H1 (cell line): ENCODE measurements at regions not wholly inside any gene's neighbourhood (a gene's known extent, or its start where the extent isn't known, plus 50 kb on each side); places are given as distances from the start of the nearest gene placed in this dataset.

Experiments used
- CTCF ChIA-PET: fragments of 300-600 bp; sonication (Branson Sonifier 250); formaldehyde crosslinking; loops from one replicate; lab custom pipeline; 2021; ENCODE audit not compliant: partially characterized antibody; lab: Charles Lee
- POLR2A ChIA-PET: fragments of 300-600 bp; sonication (Branson Sonifier 250); formaldehyde crosslinking; loops from one replicate; lab custom pipeline; 2021; ENCODE audit warnings: inconsistent platforms; ENCODE audit not compliant: partially characterized antibody; lab: Charles Lee
- DNase-seq, 2 experiments: peaks; one replicate each; pipeline versions ENCODE4 v3.0.0 to v3.0.0-alpha.2; 2010 to 2022; ENCODE audit warnings: low spot score in 2 of 2, low read depth in 1 of 2, mixed read lengths in 1 of 2
- FAIRE-seq: peaks from 2 replicates; lab custom pipeline; 2011; peaks lifted over from hg19 to GRCh38; lab: Jason Lieb, UNC
- H2AFZ ChIP-seq: 2 replicates; pipeline ENCODE4 v1.8.1; 2012; ENCODE audit warnings: low read length, inconsistent platforms
- H2AK5ac ChIP-seq: 2 replicates; pipeline ENCODE4 v1.6.1; 2013; ENCODE audit warnings: low read depth, low read length
- H2BK120ac ChIP-seq: replicated peaks from 2 replicates; pipeline ENCODE3; 2013; ENCODE audit warnings: low read depth, low read length, inconsistent platforms
- H2BK12ac ChIP-seq: 2 replicates; pipeline ENCODE4 v1.6.1; 2013; ENCODE audit warnings: low read depth, low read length
- H2BK15ac ChIP-seq: 2 replicates; pipeline ENCODE4 v1.6.1; 2013; ENCODE audit warnings: low read length
- H2BK20ac ChIP-seq: 2 replicates; pipeline ENCODE4 v1.6.1; 2013; ENCODE audit warnings: low read length
- H2BK5ac ChIP-seq: 2 replicates; pipeline ENCODE4 v1.6.1; 2013; ENCODE audit warnings: low read depth, low read length
- H3K14ac ChIP-seq: 2 replicates; pipeline ENCODE4 v1.6.1; 2013; ENCODE audit warnings: inconsistent platforms; ENCODE audit not compliant: insufficient read length
- H3K18ac ChIP-seq: 2 replicates; pipeline ENCODE4 v1.6.1; 2013; ENCODE audit warnings: low read length; ENCODE audit errors: extremely low read depth
- H3K23ac ChIP-seq: 2 replicates; pipeline ENCODE4 v1.6.1; 2013; ENCODE audit warnings: inconsistent platforms; ENCODE audit not compliant: insufficient read length
- H3K23me2 ChIP-seq: 2 replicates; pipeline ENCODE4 v1.6.1; 2013; ENCODE audit warnings: low read depth, low read length
- H3K27ac ChIP-seq: 2 replicates; pipeline ENCODE4 v1.6.1; 2011; ENCODE audit warnings: low read depth, low read length, inconsistent platforms
- H3K27me3 ChIP-seq, 4 experiments: replicated peaks in 1 of 4; 1 replicate in 1 of 4; 2 replicates in 3 of 4; pipeline versions ENCODE4 v1.6.1 to v1.8.1; 2011 to 2013; ENCODE audit warnings: low read length in 3 of 4, mild to moderate bottlenecking in 3 of 4, inconsistent platforms in 2 of 4, mixed read lengths in 2 of 4, moderate library complexity in 1 of 4; ENCODE audit not compliant: control insufficient read depth in 3 of 4, insufficient read depth in 3 of 4; ENCODE audit errors: extremely low read depth in 1 of 4
- H3K36me3 ChIP-seq, 4 experiments: 2 replicates each; pipeline versions ENCODE4 v1.6.1 to v1.8.1; 2011 to 2013; ENCODE audit warnings: mild to moderate bottlenecking in 4 of 4, low read length in 3 of 4, moderate library complexity in 2 of 4, control low read depth in 1 of 4, inconsistent platforms in 1 of 4; ENCODE audit not compliant: insufficient read depth in 4 of 4, control insufficient read depth in 2 of 4
- H3K4ac ChIP-seq: replicated peaks from 2 replicates; pipeline ENCODE3; 2013; ENCODE audit warnings: low read length, low read depth, mixed read lengths, inconsistent platforms; ENCODE audit not compliant: insufficient read length
- H3K4me1 ChIP-seq, 4 experiments: replicated peaks in 1 of 4; 1 replicate in 1 of 4; 2 replicates in 3 of 4; pipeline versions ENCODE4 v1.6.1 to v1.8.1; 2011 to 2013; ENCODE audit warnings: low read length in 3 of 4, inconsistent platforms in 2 of 4, mixed read lengths in 1 of 4; ENCODE audit not compliant: insufficient read depth in 4 of 4, control insufficient read depth in 3 of 4
- H3K4me2 ChIP-seq, 2 experiments: 2 replicates each; pipeline versions ENCODE4 v1.6.1 to v1.8.1; 2011 to 2013; ENCODE audit warnings: low read depth in 2 of 2, low read length in 2 of 2, control low read depth in 1 of 2, inconsistent platforms in 1 of 2, mild to moderate bottlenecking in 1 of 2; ENCODE audit not compliant: insufficient read depth in 1 of 2
- H3K4me3 ChIP-seq, 4 experiments: fragments of 200-600, 300-600 bp in 1 of 4; sonication (generic), shearing (Covaris generic), sonication (Bioruptor Twin) in 1 of 4; 2 replicates each; pipeline versions ENCODE4 v1.5.1 to v1.8.1; 2011 to 2016; ENCODE audit warnings: low read length in 4 of 4, low read depth in 3 of 4, control low read depth in 2 of 4, inconsistent platforms in 2 of 4, mild to moderate bottlenecking in 2 of 4, mixed read lengths in 1 of 4, moderate library complexity in 1 of 4; ENCODE audit not compliant: insufficient read depth in 2 of 4; ENCODE audit errors: extremely low read depth in 1 of 4
- H3K56ac ChIP-seq: replicated peaks from 2 replicates; pipeline ENCODE3; 2013; ENCODE audit warnings: low read depth, mild to moderate bottlenecking, mixed read lengths, low read length, inconsistent platforms; ENCODE audit not compliant: insufficient read length
- H3K79me1 ChIP-seq: 2 replicates; pipeline ENCODE4 v1.6.1; 2013; ENCODE audit warnings: low read depth, low read length, control low read depth
- H3K79me2 ChIP-seq, 2 experiments: 2 replicates each; pipeline versions ENCODE4 v1.6.1 to v1.8.1; 2012 to 2013; ENCODE audit warnings: low read length in 2 of 2, mild to moderate bottlenecking in 2 of 2, inconsistent platforms in 1 of 2; ENCODE audit not compliant: insufficient read depth in 2 of 2, control insufficient read depth in 1 of 2
- H3K9ac ChIP-seq, 4 experiments: replicated peaks in 1 of 4; 1 replicate in 1 of 4; 2 replicates in 3 of 4; pipeline versions ENCODE4 v1.6.1 to v1.8.1; 2011 to 2013; ENCODE audit warnings: low read depth in 3 of 4, low read length in 3 of 4, control low read depth in 2 of 4, mild to moderate bottlenecking in 2 of 4, moderate library complexity in 2 of 4, inconsistent platforms in 1 of 4; ENCODE audit errors: extremely low read depth in 1 of 4
- H3K9me3 ChIP-seq, 2 experiments: 2 replicates each; pipeline versions ENCODE4 v1.6.1 to v1.8.1; 2012 to 2013; ENCODE audit warnings: mild to moderate bottlenecking in 2 of 2, moderate library complexity in 2 of 2, control low read depth in 1 of 2, inconsistent platforms in 1 of 2, low read depth in 1 of 2, low read length in 1 of 2, mixed read lengths in 1 of 2; ENCODE audit not compliant: insufficient read depth in 2 of 2
- H4K20me1 ChIP-seq, 2 experiments: replicated peaks in 1 of 2; 2 replicates each; pipeline versions ENCODE3 to v1.8.1; 2011 to 2013; ENCODE audit warnings: inconsistent platforms in 2 of 2, low read length in 2 of 2, mild to moderate bottlenecking in 1 of 2; ENCODE audit not compliant: insufficient read depth in 2 of 2, control insufficient read depth in 1 of 2
- H4K5ac ChIP-seq: 2 replicates; pipeline ENCODE4 v1.6.1; 2013; ENCODE audit warnings: low read length, low read depth, mixed read lengths, inconsistent platforms; ENCODE audit not compliant: insufficient read length
- H4K8ac ChIP-seq: 2 replicates; pipeline ENCODE4 v1.8.0; 2013; ENCODE audit warnings: mild to moderate bottlenecking, moderate library complexity, low read length, inconsistent platforms; ENCODE audit not compliant: insufficient read depth; ENCODE audit errors: extremely low read depth
- H4K91ac ChIP-seq: replicated peaks from 2 replicates; pipeline ENCODE3; 2013; ENCODE audit warnings: low read length, mixed read lengths, inconsistent platforms; ENCODE audit not compliant: insufficient read length
- CTBP2 ChIP-seq: IDR thresholded peaks from 2 replicates; pipeline ENCODE4 v1.7.0; 2011; ENCODE audit warnings: borderline replicate concordance, mild to moderate bottlenecking, moderate library complexity, mixed read lengths, low read length; ENCODE audit not compliant: insufficient read depth, insufficient read length
- JUND ChIP-seq: IDR thresholded peaks from 2 replicates; pipeline ENCODE4 v1.6.1; 2011; ENCODE audit warnings: mild to moderate bottlenecking, improper control_type of control experiment, low read length
- KDM4A ChIP-seq: IDR thresholded peaks from one replicate; pipeline ENCODE4 v1.7.1; 2012; ENCODE audit warnings: low read depth, mild to moderate bottlenecking, moderate library complexity, low read length, inconsistent platforms; ENCODE audit not compliant: severe bottlenecking
- PHF8 ChIP-seq: fragments of 200-600 bp; sonication (generic); conservative IDR thresholded peaks from 2 replicates; pipeline ENCODE4 v1.7.1; 2012; ENCODE audit warnings: low read depth, mild to moderate bottlenecking, inconsistent platforms, low read length, moderate library complexity
- RFX5 ChIP-seq: IDR thresholded peaks from 2 replicates; pipeline ENCODE4 v1.6.1; 2011; ENCODE audit warnings: low read depth, low read length, improper control_type of control experiment, borderline replicate concordance
- SIN3A ChIP-seq, 2 experiments: IDR thresholded peaks in 1 of 2; conservative IDR thresholded peaks in 1 of 2; 2 replicates each; pipeline ENCODE4 v1.6.1; 2011 to 2012; ENCODE audit warnings: low read length in 2 of 2, improper control_type of control experiment in 1 of 2, low read depth in 1 of 2, mild to moderate bottlenecking in 1 of 2
- SP1 ChIP-seq: IDR thresholded peaks from 2 replicates; pipeline ENCODE4 v1.6.1; 2011; ENCODE audit warnings: low read depth, low read length
- SUZ12 ChIP-seq: fragments of 200-600 bp; sonication (generic); IDR thresholded peaks from 2 replicates; pipeline ENCODE4 v1.6.1; 2012; ENCODE audit warnings: mild to moderate bottlenecking, inconsistent platforms, low read length, moderate library complexity, mixed read lengths
- TBP ChIP-seq: IDR thresholded peaks from 2 replicates; pipeline ENCODE4 v1.6.1; 2011; ENCODE audit warnings: low read depth, low read length, improper control_type of control experiment
- WGBS, 2 experiments: shearing (Covaris generic) in 1 of 2; methylation state at CpG; one replicate each; pipeline versions ENCODE4 v1.1.6 to v1.1.7; 2013 to 2015; ENCODE audit warnings: low lambda C conversion rate in 2 of 2, mixed read lengths in 2 of 2, inconsistent platforms in 1 of 2, low coverage in 1 of 2, missing lambda C conversion rate in 1 of 2; ENCODE audit not compliant: insufficient replicate concordance in 2 of 2, insufficient coverage in 1 of 2, insufficient read length in 1 of 2; ENCODE audit errors: extremely low coverage in 1 of 2, missing lambda C conversion rate in 1 of 2; 5-methylcytosine and 5-hydroxymethylcytosine counted together
- TF ChIP-seq, protein P1 (sequence below), 3 experiments: IDR thresholded peaks; 1 replicate in 2 of 3; 2 replicates in 1 of 3; pipeline versions ENCODE4 v1.5.1 to v1.6.1; 2011; ENCODE audit warnings: low read length in 3 of 3, mild to moderate bottlenecking in 3 of 3, inconsistent platforms in 2 of 3, low read depth in 1 of 3, moderate library complexity in 1 of 3; ENCODE audit not compliant: insufficient read depth in 1 of 3; ENCODE audit errors: control extremely low read depth in 1 of 3
- TF ChIP-seq, protein P2 (sequence below): IDR thresholded peaks from 2 replicates; pipeline ENCODE4 v1.6.1; 2012; ENCODE audit warnings: inconsistent platforms

DNA sequence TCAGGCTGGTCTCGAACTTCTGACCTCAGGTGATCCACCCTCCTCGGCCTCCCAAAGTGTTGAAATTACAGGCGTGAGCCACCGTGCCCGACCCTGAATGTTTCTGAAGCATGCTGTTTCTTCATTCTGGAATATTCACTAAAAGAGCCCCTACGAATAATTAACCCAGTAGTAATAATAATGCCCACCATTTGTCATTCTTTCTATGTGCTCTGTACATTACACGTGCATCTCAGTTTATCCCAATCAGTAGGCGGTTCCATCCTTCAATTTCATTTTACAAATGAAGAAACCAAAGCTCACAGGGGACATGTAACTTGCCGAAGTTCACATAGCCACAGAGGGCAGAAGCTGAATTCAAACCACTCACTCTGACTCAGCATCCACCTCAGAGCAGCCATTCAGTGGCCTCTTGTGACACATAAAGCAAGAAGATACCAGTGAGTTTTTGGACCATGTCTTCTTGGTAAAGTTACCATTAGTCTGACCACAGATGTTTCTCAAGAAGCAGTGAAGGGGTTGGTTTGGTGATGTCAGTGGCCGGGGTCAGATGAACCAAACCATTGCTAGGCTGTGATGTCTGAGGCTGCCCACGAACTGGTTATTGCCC lies 71.9 kb upstream of the DUSP5 start:
- Histone ChIP-seq H3K9me3 (no peaks in the 10 kb centered on the region), H4K20me1 (no peaks in the 10 kb centered on the region), H4K8ac (no peak overlapping the region; the same call in 1 of the 2 replicates), H3K56ac (no peak overlapping the region), H3K4me1 (peaks cover 1 to 4% (median 3%) of the 10 kb centered on the region in 4 experiments; a peak in 3 of 7 replicates), H2BK12ac (no peak overlapping the region), H4K91ac (no peak overlapping the region), H3K23me2 (peaks cover 2% of the 10 kb centered on the region; the same call in 1 of the 2 replicates), H3K79me1 (no peaks in the 10 kb centered on the region), H3K36me3 (no peaks in the 10 kb centered on the region), H3K9ac (no peak overlapping the region), H3K14ac (no peak overlapping the region), H2BK5ac (no peak overlapping the region), H2BK120ac (no peak overlapping the region), H3K4ac (no peak overlapping the region), H2BK20ac (no peak overlapping the region), H3K4me2 (no peak overlapping the region), H3K27me3 (no peaks in the 10 kb centered on the region), H2AFZ (no peak overlapping the region), H4K5ac (no peak overlapping the region), H3K79me2 (no peaks in the 10 kb centered on the region), H3K18ac (no peak overlapping the region), H3K23ac (no peak overlapping the region), H2BK15ac (no peak overlapping the region), H3K27ac (no peak overlapping the region), H2AK5ac (no peak overlapping the region), H3K4me3 (no peak overlapping the region)
- DNase-seq: no peak
- TF ChIP-seq RFX5 (no peak), SIN3A (conservative IDR thresholded peaks at IDR 0.05 in 1 of 2, IDR thresholded peaks at IDR 0.05 in 1 of 2; ENCODE audit: low read depth in 1 of 2, low read length in 2 of 2) (no peak), KDM4A (no peak), PHF8 (no peak), TBP (no peak), SUZ12 (no peak), SP1 (no peak), JUND (no peak), CTBP2 (no peak)
- TF ChIP-seq, protein P1, sequence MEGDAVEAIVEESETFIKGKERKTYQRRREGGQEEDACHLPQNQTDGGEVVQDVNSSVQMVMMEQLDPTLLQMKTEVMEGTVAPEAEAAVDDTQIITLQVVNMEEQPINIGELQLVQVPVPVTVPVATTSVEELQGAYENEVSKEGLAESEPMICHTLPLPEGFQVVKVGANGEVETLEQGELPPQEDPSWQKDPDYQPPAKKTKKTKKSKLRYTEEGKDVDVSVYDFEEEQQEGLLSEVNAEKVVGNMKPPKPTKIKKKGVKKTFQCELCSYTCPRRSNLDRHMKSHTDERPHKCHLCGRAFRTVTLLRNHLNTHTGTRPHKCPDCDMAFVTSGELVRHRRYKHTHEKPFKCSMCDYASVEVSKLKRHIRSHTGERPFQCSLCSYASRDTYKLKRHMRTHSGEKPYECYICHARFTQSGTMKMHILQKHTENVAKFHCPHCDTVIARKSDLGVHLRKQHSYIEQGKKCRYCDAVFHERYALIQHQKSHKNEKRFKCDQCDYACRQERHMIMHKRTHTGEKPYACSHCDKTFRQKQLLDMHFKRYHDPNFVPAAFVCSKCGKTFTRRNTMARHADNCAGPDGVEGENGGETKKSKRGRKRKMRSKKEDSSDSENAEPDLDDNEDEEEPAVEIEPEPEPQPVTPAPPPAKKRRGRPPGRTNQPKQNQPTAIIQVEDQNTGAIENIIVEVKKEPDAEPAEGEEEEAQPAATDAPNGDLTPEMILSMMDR (IDR thresholded peaks at IDR 0.05; ENCODE audit: control extremely low read depth in 1 of 3, insufficient read depth in 1 of 3, low read depth in 1 of 3, low read length in 3 of 3): no peak
- TF ChIP-seq, protein P2, sequence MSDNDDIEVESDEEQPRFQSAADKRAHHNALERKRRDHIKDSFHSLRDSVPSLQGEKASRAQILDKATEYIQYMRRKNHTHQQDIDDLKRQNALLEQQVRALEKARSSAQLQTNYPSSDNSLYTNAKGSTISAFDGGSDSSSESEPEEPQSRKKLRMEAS: no peak
- 88% methylated on average over 11 of the region's 11 CpGs; no CpG with 5 or more reads in 1 of the 2 experiments for WGBS, 2 experiments
- FAIRE-seq: no peak
- CTCF ChIA-PET: no interaction called here
- POLR2A ChIA-PET: no interaction called here
